A673 (cell line): ENCODE measurements at regions not wholly inside any gene's neighbourhood (a gene's known extent, or its start where the extent isn't known, plus 50 kb on each side); places are given as distances from the start of the nearest gene placed in this dataset.
"Not testable (repeated sequence)": the region's sequence is repeated elsewhere in the genome, so short reads cannot be mapped to it uniquely, and the experiment has no call there.

Experiments used
- BruUV-seq: library from RNA; stranded (reverse); fragments of 400-500 nt; replicated peaks from 2 replicates; lab custom pipeline; 2021; lab: Mats Ljungman, UMichigan
- CTCF ChIA-PET: fragments of 300-600 bp; sonication (Branson Sonifier 250); formaldehyde crosslinking; loops from one replicate; lab custom pipeline; 2022; ENCODE audit warnings: antibody characterized with exemption; lab: Charles Lee
- POLR2A ChIA-PET: fragments of 300-600 bp; sonication (Branson Sonifier 250); formaldehyde crosslinking; loops from one replicate; lab custom pipeline; 2022; ENCODE audit warnings: antibody characterized with exemption; ENCODE audit not compliant: low non-redundant PET; lab: Charles Lee
- DNase-seq: peaks from one replicate; pipeline ENCODE4 v3.0.0-alpha.2; 2015; ENCODE audit warnings: low spot score
- H3K27ac ChIP-seq: fragments of 200-600 bp; sonication (generic); 2 replicates; pipeline ENCODE4 v1.5.1; 2016; ENCODE audit warnings: mixed run types, low read depth, mild to moderate bottlenecking, mixed read lengths, antibody characterized with exemption, low read length; ENCODE audit not compliant: poor library complexity, severe bottlenecking
- H3K27me3 ChIP-seq: fragments of 200-600 bp; sonication (generic); replicated peaks from 2 replicates; pipeline ENCODE4 v1.6.1; 2017; ENCODE audit warnings: mixed run types, low read depth, mild to moderate bottlenecking, mixed read lengths, antibody characterized with exemption, low read length; ENCODE audit not compliant: insufficient read depth, poor library complexity
- H3K36me3 ChIP-seq: fragments of 200-600 bp; sonication (generic); 2 replicates; pipeline ENCODE4 v1.6.1; 2016; ENCODE audit warnings: mixed run types, mild to moderate bottlenecking, mixed read lengths, antibody characterized with exemption, low read length; ENCODE audit not compliant: insufficient read depth, poor library complexity, severe bottlenecking
- H3K4me1 ChIP-seq: fragments of 200-600 bp; sonication (generic); 2 replicates; pipeline ENCODE4 v1.6.1; 2017; ENCODE audit warnings: mixed run types, mild to moderate bottlenecking, mixed read lengths, antibody characterized with exemption, low read length; ENCODE audit not compliant: insufficient read depth, poor library complexity, severe bottlenecking
- H3K4me3 ChIP-seq: fragments of 200-600 bp; sonication (generic); 2 replicates; pipeline ENCODE4 v1.5.1; 2016; ENCODE audit warnings: low read depth, mixed run types, mild to moderate bottlenecking, mixed read lengths, low read length; ENCODE audit not compliant: poor library complexity, severe bottlenecking
- H3K9me3 ChIP-seq: fragments of 200-600 bp; sonication (generic); 2 replicates; pipeline ENCODE4 v1.6.1; 2016; ENCODE audit warnings: mixed run types, low read depth, mild to moderate bottlenecking, mixed read lengths, antibody characterized with exemption, low read length; ENCODE audit not compliant: poor library complexity, severe bottlenecking
- EZH2 ChIP-seq: fragments of 200-600 bp; sonication (generic); IDR thresholded peaks from 2 replicates; pipeline ENCODE4 v1.6.1; 2017; ENCODE audit warnings: borderline replicate concordance, low read depth, mild to moderate bottlenecking, mixed read lengths, antibody characterized with exemption, low read length; ENCODE audit not compliant: poor library complexity, severe bottlenecking
- intact Hi-C: fragments of 100-400 bp; cut with micrococcal nuclease; formaldehyde crosslinking; loops from one replicate; pipeline ENCODE4 v1.10.0; 2022; ENCODE audit not compliant: unreplicated experiment
- TF ChIP-seq, protein P1 (sequence below): fragments of 300-800, 200-600 bp; sonication (generic); conservative IDR thresholded peaks from 2 replicates; pipeline ENCODE4 v1.5.1; 2017; ENCODE audit warnings: low read depth, mild to moderate bottlenecking, antibody characterized with exemption, low read length, moderate library complexity, mixed read lengths

DNA sequence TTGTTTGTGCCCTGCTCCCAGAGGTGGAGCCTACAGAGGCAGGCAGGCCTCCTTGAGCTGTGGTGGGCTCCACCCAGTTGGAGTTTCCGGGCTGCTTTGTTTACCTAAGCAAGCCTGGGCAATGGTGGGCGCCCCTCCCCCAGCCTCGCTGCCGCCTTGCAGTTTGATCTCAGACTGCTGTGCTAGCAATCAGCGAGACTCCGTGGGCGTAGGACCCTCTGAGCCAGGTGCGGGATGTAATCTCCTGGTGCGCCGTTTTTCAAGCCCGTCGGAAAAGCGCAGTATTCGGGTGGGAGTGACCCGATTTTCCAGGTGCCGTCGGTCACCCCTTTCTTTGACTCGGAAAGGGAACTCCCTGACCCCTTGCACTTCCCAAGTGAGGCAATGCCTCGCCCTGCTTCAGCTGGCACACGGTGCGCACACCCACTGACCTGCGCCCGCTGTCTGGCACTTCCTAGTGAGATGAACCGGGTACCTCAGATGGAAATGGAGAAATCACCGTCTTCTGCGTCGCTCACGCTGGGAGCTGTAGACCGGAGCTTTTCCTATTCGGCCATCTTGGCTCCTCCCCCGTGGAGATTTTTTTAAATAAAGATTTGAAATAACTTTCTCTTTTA is 189.2 kb upstream of the WSB1 start:
- H3K4me3 ChIP-seq, H3K4me1 ChIP-seq, intact Hi-C loops, POLR2A ChIA-PET, DNase-seq, H3K27ac ChIP-seq, H3K9me3 ChIP-seq, CTCF ChIA-PET, BruUV-seq, H3K27me3 ChIP-seq, H3K36me3 ChIP-seq: not testable (repeated sequence)

DNA sequence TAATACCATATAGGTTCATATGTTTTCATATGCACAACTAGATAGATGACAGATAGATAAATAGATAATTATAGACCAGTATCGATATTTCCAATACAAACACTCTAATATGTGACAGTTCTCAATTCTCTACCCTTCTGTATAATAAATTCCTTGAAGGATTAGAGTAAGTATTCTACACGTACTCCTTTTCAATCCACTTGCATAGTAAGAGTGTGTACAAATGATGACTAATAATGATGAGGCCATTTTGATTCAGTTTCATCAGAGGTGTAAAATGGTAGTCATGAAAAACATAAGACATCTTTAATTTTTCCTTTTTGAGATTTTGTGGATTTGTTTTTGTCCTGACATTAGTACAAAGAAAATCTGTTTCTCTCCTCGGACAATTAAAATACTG is 188.3 kb upstream of the WSB1 start:
- TF ChIP-seq, protein P1, sequence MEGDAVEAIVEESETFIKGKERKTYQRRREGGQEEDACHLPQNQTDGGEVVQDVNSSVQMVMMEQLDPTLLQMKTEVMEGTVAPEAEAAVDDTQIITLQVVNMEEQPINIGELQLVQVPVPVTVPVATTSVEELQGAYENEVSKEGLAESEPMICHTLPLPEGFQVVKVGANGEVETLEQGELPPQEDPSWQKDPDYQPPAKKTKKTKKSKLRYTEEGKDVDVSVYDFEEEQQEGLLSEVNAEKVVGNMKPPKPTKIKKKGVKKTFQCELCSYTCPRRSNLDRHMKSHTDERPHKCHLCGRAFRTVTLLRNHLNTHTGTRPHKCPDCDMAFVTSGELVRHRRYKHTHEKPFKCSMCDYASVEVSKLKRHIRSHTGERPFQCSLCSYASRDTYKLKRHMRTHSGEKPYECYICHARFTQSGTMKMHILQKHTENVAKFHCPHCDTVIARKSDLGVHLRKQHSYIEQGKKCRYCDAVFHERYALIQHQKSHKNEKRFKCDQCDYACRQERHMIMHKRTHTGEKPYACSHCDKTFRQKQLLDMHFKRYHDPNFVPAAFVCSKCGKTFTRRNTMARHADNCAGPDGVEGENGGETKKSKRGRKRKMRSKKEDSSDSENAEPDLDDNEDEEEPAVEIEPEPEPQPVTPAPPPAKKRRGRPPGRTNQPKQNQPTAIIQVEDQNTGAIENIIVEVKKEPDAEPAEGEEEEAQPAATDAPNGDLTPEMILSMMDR: no peak
- TF ChIP-seq EZH2: no peak
- ChIA-PET CTCF (no interaction called here), POLR2A (no interaction called here)
- intact Hi-C loops: no loop called here
- Histone ChIP-seq H3K4me3 (no peak overlapping the region), H3K36me3 (no peaks in the 10 kb centered on the region), H3K27ac (no peak overlapping the region), H3K27me3 (no peaks in the 10 kb centered on the region), H3K9me3 (no peaks in the 10 kb centered on the region), H3K4me1 (no peaks in the 10 kb centered on the region)
- BruUV-seq: no TSS peak
- DNase-seq: no peak

DNA sequence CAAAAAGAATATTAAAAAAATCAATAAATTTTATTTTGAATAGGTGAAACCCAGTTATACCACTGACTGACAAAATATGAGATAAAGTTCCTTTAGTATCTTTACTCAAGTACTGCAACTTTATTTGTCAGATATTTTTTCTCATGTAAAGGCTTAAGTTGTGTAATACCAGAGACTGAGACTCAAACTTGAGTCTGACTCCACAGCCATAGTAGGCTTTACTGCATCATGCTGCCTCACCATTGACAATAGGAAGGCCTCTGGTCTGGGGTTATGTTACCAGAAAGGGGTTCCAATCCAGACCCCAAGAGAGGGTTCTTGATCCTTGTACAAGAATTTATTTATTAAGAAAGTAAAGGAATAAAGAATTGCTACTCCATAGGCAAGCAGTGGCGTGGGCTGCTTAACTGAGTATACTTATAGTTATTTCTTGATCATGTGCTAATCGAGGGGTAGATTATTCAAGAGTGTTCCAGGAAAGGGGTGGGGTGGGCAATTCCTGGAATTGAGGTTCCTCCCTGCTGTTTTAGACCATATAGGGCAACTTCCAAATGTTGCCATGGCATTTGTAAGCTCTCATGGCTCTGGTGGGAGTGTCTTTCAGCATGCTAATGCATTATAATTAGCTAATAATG is 187.4 kb upstream of the WSB1 start:
- ChIA-PET POLR2A (no interaction called here), CTCF (no interaction called here)
- no peaks in the 10 kb centered on the region for H3K27me3 ChIP-seq
- TF ChIP-seq, protein P1: no peak
- no peak for TF ChIP-seq EZH2
- H3K4me3 ChIP-seq: no peak overlapping the region
- no peak overlapping the region for H3K27ac ChIP-seq
- DNase-seq: no peak
- no TSS peak for BruUV-seq
- H3K36me3 ChIP-seq: no peaks in the 10 kb centered on the region
- H3K4me1 ChIP-seq: no peaks in the 10 kb centered on the region
- intact Hi-C loops: no loop called here
- no peaks in the 10 kb centered on the region for H3K9me3 ChIP-seq

DNA sequence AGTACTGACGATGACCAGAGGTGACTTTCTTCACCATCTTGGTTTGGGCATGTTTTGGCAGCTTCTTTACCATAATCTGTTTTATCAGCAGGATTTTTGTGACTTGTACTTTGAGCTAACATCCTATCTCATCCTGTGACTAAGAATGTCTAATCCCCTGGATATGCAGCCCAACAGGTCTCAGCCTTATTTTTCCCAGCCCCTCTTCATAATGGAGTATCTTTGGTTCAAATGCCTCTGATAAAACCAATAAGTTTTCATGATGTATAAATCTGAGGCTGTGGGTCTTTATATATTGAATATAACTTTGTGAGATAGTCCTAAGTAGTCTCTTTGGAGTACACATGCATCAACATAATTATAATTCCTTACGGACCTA is 186.9 kb upstream of the WSB1 start:
- CTCF ChIA-PET: no interaction called here
- no peaks in the 10 kb centered on the region for H3K27me3 ChIP-seq
- H3K27ac ChIP-seq: no peak overlapping the region
- no peaks in the 10 kb centered on the region for H3K4me1 ChIP-seq
- no peaks in the 10 kb centered on the region for H3K36me3 ChIP-seq
- intact Hi-C loops: no loop called here
- no peak overlapping the region for H3K4me3 ChIP-seq
- POLR2A ChIA-PET: no interaction called here
- no peak for DNase-seq
- no TSS peak for BruUV-seq
- TF ChIP-seq, protein P1: no peak
- TF ChIP-seq EZH2: no peak
- no peaks in the 10 kb centered on the region for H3K9me3 ChIP-seq

DNA sequence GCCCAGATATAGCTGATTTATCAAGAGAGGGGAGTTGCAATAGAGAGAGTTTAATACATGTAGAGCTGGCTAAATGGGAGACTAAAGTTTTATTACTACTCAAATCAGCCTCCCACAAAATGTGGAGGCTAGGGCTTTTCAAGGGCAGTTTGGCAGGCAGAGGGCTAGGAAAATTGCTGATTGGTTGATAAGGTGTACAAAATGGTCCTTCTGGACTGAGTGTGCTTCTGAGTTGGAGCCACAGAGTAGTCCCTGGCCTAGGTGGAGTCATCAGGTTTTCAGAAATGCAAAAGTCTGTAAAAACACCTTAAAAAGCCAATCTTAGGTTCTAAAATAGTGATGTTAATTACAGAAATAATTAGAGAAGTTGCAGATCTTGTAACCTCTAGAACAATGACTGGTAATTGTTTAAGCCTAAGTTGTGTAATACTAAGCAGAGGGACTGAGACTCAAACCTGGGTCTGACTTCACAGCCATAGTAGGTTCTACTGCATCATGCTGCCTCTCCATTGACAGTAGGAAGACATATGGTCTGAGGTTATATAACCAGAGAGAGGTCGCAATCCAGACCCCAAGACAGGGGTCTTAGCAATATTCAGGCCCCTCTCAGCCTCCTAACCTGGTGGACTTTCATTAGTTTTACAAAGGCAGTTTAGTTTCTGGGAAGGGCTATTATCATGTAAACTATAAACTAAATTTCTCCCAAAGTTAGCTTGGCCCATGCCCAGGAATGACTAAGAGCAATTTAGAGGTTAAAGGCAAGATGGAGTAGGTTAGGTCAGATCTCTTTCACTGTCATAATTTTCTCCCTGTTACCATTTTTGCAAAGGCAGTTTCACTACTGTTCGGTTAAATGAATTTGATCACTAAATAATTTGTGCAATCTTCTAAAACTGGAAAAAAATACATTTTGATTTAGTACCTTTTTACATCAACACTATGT is 186.3 kb upstream of the WSB1 start:
- H3K4me1 ChIP-seq, H3K27ac ChIP-seq, DNase-seq, H3K9me3 ChIP-seq, H3K27me3 ChIP-seq, H3K4me3 ChIP-seq, CTCF ChIA-PET, H3K36me3 ChIP-seq, POLR2A ChIA-PET, BruUV-seq, intact Hi-C loops: not testable (repeated sequence)
